Pancreas (tissue), 10 donors: ENCODE measurements at regions not wholly inside any gene's neighbourhood (a gene's known extent, or its start where the extent isn't known, plus 50 kb on each side); places are given as distances from the start of the nearest gene placed in this dataset.
A peak's percentile ranks its signal among the peaks of the same experiment; 100 is the strongest.

ENCODE experiments used
- ATAC-seq, 4 donors: fragments of 200-7000 bp; cut with Tn5 transposase; one replicate each; pipeline versions ENCODE4 v1.8.0 to v1.9.1; 2020; ENCODE audit warnings: mild to moderate bottlenecking in 4 of 4, moderate library complexity in 4 of 4
- DNase-seq, 6 donors: peaks; one replicate each; pipeline ENCODE4 v3.0.0-alpha.2; 2020
- FAIRE-seq: peaks from 2 replicates; lab custom pipeline; 2012; peaks lifted over from hg19 to GRCh38; lab: Jason Lieb, UNC
- H3K27ac ChIP-seq, 4 donors: fragments of 200-600 bp; sonication (generic); 1 replicate in 3 of 4; 2 replicates in 1 of 4; pipeline versions ENCODE4 v1.5.0 to v1.8.0; 2020
- H3K27me3 ChIP-seq, 4 donors: fragments of 200-600 bp; one replicate each; pipeline ENCODE4 v1.8.0; 2021
- H3K36me3 ChIP-seq, 3 donors: fragments of 200-600 bp; sonication (generic) in 1 of 3; one replicate each; pipeline versions ENCODE4 v1.5.0 to v1.8.0; 2020 to 2021
- H3K4me1 ChIP-seq, 3 donors: fragments of 200-600 bp; one replicate each; pipeline ENCODE4 v1.8.0; 2021
- H3K4me3 ChIP-seq, 4 donors: fragments of 200-600 bp; sonication (generic) in 2 of 4; one replicate each; pipeline versions ENCODE4 v1.5.0 to v1.8.0; 2020 to 2021
- H3K9me3 ChIP-seq, 4 donors: fragments of 200-600 bp; one replicate each; pipeline ENCODE4 v1.8.0; 2021
- CTCF ChIP-seq, 4 donors: fragments of 200-600 bp; sonication (generic) in 3 of 4; IDR thresholded peaks; one replicate each; pipeline versions ENCODE4 v1.5.0 to v1.8.0; 2021; ENCODE audit warnings: antibody characterized with exemption in 4 of 4
- WGBS, 2 donors: extraction: QIAGEN DNeasy Blood & Tissue Kit; methylation state at CpG; one replicate each; pipeline ENCODE4 v1.1.7; 2013; 5-methylcytosine and 5-hydroxymethylcytosine counted together
- intact Hi-C, 3 donors: fragments of 100-400 bp; cut with DNase I; formaldehyde crosslinking; loops; one replicate each; pipeline versions ENCODE4 v1.11.1 to v1.14.2; 2022
- donor health status: healthy with polysubstance abuse.
- donor health status: DM: no; HTN: no; CAD: no; lungs with moderate emphysema.
- donor health status: DM: no; HTN: no; CAD: no.
- donor health status: control.
- donor health status: control.
- donor health status: Bipolar disorder and iron deficiency.
- donor health status: DM: yes; HTN: yes; CAD: no.
- donor health status: DM: no; HTN: no; CAD: no.
- donor health status: DM: no; HTN: no; CAD: no.
- donor health status: DM: yes; HTN: yes; CAD: no.

- FAIRE-seq: no peak
- H3K36me3 ChIP-seq: no peaks in the 10 kb centered on the region
- H3K9me3 ChIP-seq: no peaks in the 10 kb centered on the region
- no peak overlapping the region for H3K4me3 ChIP-seq
- no peak for TF ChIP-seq CTCF (IDR thresholded peaks at IDR 0.05)
- H3K27me3 ChIP-seq: no peaks in the 10 kb centered on the region
- intact Hi-C loops: no loop called here
- 78 to 82% methylated on average over 17 of the region's 17 CpGs for WGBS, 2 donors
- ATAC-seq: peak in 1 of 4 donors; percentile 35
- DNase-seq: no peak
- H3K27ac ChIP-seq: no peak overlapping the region
- peaks cover 0 to 12% (median 0%) of the 10 kb centered on the region in 3 donors for H3K4me1 ChIP-seq
Measured at GRCh38 chr14:89575386-89576061, 158.5 kb upstream of the FOXN3 start.

GRCh38 chr14:89574420-89574819, 157.4 kb upstream of the FOXN3 start:
- H3K27me3 ChIP-seq: no peaks in the 10 kb centered on the region
- H3K9me3 ChIP-seq: no peaks in the 10 kb centered on the region
- FAIRE-seq (no peak), ATAC-seq (no peak), DNase-seq (no peak)
- intact Hi-C loops: no loop called here
- no peak overlapping the region for H3K27ac ChIP-seq
- no peak overlapping the region for H3K4me3 ChIP-seq
- no peak for TF ChIP-seq CTCF (IDR thresholded peaks at IDR 0.05)
- H3K36me3 ChIP-seq: no peaks in the 10 kb centered on the region
- WGBS, 2 donors: 84 to 86% methylated on average over 3 to 4 of the region's 4 CpGs
- peaks cover 0 to 12% (median 0%) of the 10 kb centered on the region in 3 donors for H3K4me1 ChIP-seq

- ATAC-seq (no peak), FAIRE-seq (no peak), DNase-seq (no peak)
- WGBS, 2 donors: 69% methylated on average over 3 of the region's 3 CpGs
- H3K27ac ChIP-seq: no peak overlapping the region
- no peaks in the 10 kb centered on the region for H3K9me3 ChIP-seq
- H3K4me3 ChIP-seq: no peak overlapping the region
- H3K36me3 ChIP-seq: no peaks in the 10 kb centered on the region
- peaks cover 0 to 12% (median 0%) of the 10 kb centered on the region in 3 donors for H3K4me1 ChIP-seq
- TF ChIP-seq CTCF (IDR thresholded peaks at IDR 0.05): no peak
- no peaks in the 10 kb centered on the region for H3K27me3 ChIP-seq
- intact Hi-C loops: no loop called here
Measured at GRCh38 chr14:89573399-89573657, 156.3 kb upstream of the FOXN3 start.

GRCh38 chr14:89572596-89573398, 155.8 kb upstream of the FOXN3 start:
- Histone ChIP-seq H3K27me3 (no peaks in the 10 kb centered on the region), H3K27ac (no peak overlapping the region), H3K4me3 (no peak overlapping the region), H3K4me1 (peaks cover 0 to 12% (median 0%) of the 10 kb centered on the region in 3 donors), H3K9me3 (no peaks in the 10 kb centered on the region), H3K36me3 (no peaks in the 10 kb centered on the region)
- intact Hi-C loops: no loop called here
- WGBS, 2 donors: 52 to 66% methylated on average over 10 of the region's 10 CpGs
- FAIRE-seq (no peak), DNase-seq (no peak), ATAC-seq (peak in 2 of 4 donors; percentile 39 to 53)
- TF ChIP-seq CTCF (IDR thresholded peaks at IDR 0.05): no peak

- H3K27me3 ChIP-seq: no peaks in the 10 kb centered on the region
- H3K4me1 ChIP-seq: peaks cover 0 to 12% (median 0%) of the 10 kb centered on the region in 3 donors
- FAIRE-seq: no peak
- no peak for ATAC-seq
- H3K4me3 ChIP-seq: no peak overlapping the region
- no peaks in the 10 kb centered on the region for H3K9me3 ChIP-seq
- DNase-seq: no peak
- intact Hi-C loops: no loop called here
- H3K36me3 ChIP-seq: no peaks in the 10 kb centered on the region
- WGBS, 2 donors: 48 to 60% methylated on average over 1 of the region's 1 CpG
- no peak overlapping the region for H3K27ac ChIP-seq
- no peak for TF ChIP-seq CTCF (IDR thresholded peaks at IDR 0.05)
Measured at GRCh38 chr14:89571491-89571890, 154.5 kb upstream of the FOXN3 start.
